ENCODE measurements at regions not wholly inside any gene's neighbourhood (a gene's known extent, or its start where the extent isn't known, plus 50 kb on each side); places are given as distances from the start of the nearest gene placed in this dataset.
"Not testable (repeated sequence)": the region's sequence is repeated elsewhere in the genome, so short reads cannot be mapped to it uniquely, and the experiment has no call there.

- not testable (repeated sequence) for DNase-seq (ENCODE audit: low spot score)
Observed at GRCh38 chr20:53719171-53719803, 125.6 kb upstream of the ZNF217 start.

GRCh38 chr20:53718142-53719021 is 124.7 kb upstream of the ZNF217 start:
- no peak for DNase-seq (ENCODE audit: low spot score)

GRCh38 chr20:53716395-53716794 is 122.8 kb upstream of the ZNF217 start:
- no peak for DNase-seq (ENCODE audit: low spot score)

GRCh38 chr20:53714524-53714923 is 120.9 kb upstream of the ZNF217 start:
- no peak for DNase-seq (ENCODE audit: low spot score)

- DNase-seq (ENCODE audit: low spot score) = no peak
Observed at GRCh38 chr20:53713328-53714056, 119.9 kb upstream of the ZNF217 start.

- no peak for DNase-seq (ENCODE audit: low spot score)
Observed at GRCh38 chr20:53712212-53712977, 118.8 kb upstream of the ZNF217 start.

GRCh38 chr20:53711333-53712211 is 117.9 kb upstream of the ZNF217 start:
- no peak for DNase-seq (ENCODE audit: low spot score)

- no peak for DNase-seq (ENCODE audit: low spot score)
Observed at GRCh38 chr20:53708129-53708968, 114.7 kb upstream of the ZNF217 start.

GRCh38 chr20:53707371-53708055 is 113.9 kb upstream of the ZNF217 start:
- no peak for DNase-seq (ENCODE audit: low spot score)

- DNase-seq (ENCODE audit: low spot score) = no peak
Observed at GRCh38 chr20:53706466-53707370, 113.1 kb upstream of the ZNF217 start.

- DNase-seq (ENCODE audit: low spot score) = no peak
Observed at GRCh38 chr20:53706008-53706465, 112.4 kb upstream of the ZNF217 start.

- DNase-seq (ENCODE audit: low spot score) = no peak
Observed at GRCh38 chr20:53702617-53703016, 109.0 kb upstream of the ZNF217 start.

- no peak for DNase-seq (ENCODE audit: low spot score)
Observed at GRCh38 chr20:53699906-53700305, 106.3 kb upstream of the ZNF217 start.

- no peak for DNase-seq (ENCODE audit: low spot score)
Observed at GRCh38 chr20:53699085-53699674, 105.5 kb upstream of the ZNF217 start.

GRCh38 chr20:53698371-53698978 is 104.8 kb upstream of the ZNF217 start:
- DNase-seq (ENCODE audit: low spot score) = no peak

GRCh38 chr20:53695797-53696527 is 102.3 kb upstream of the ZNF217 start:
- no peak for DNase-seq (ENCODE audit: low spot score)

All from COLO829 (cell line).